Kidney tubule cell (primary cell): ENCODE measurements at regions not wholly inside any gene's neighbourhood (a gene's known extent, or its start where the extent isn't known, plus 50 kb on each side); places are given as distances from the start of the nearest gene placed in this dataset.
"Not testable (repeated sequence)": the region's sequence is repeated elsewhere in the genome, so short reads cannot be mapped to it uniquely, and the experiment has no call there.

Experiments
- DNase-seq: peaks from one replicate; pipeline ENCODE4 v3.0.0-alpha.2; 2018; ENCODE audit warnings: low spot score

- DNase-seq = no peak
Observed at GRCh38 chr4:147102596-147102995, 156.9 kb upstream of the TTC29 start.

GRCh38 chr4:147103403-147103946 lies 157.8 kb upstream of the TTC29 start:
- peak; percentile 96 for DNase-seq

GRCh38 chr4:147104768-147105167 lies 159.1 kb upstream of the TTC29 start:
- DNase-seq = peak; percentile 20

GRCh38 chr4:147108409-147108808 lies 162.7 kb upstream of the TTC29 start:
- DNase-seq = peak; percentile 35

- DNase-seq = no peak
Observed at GRCh38 chr4:147109800-147110199, 164.1 kb upstream of the TTC29 start.

- DNase-seq = no peak
Observed at GRCh38 chr4:147110473-147111367, 165.1 kb upstream of the TTC29 start.

- not testable (repeated sequence) for DNase-seq
Observed at GRCh38 chr4:147112196-147112595, 166.5 kb upstream of the TTC29 start.

GRCh38 chr4:147117431-147117830 lies 171.8 kb upstream of the TTC29 start:
- no peak for DNase-seq

- DNase-seq = no peak
Observed at GRCh38 chr4:147118528-147118927, 172.9 kb upstream of the TTC29 start.

- DNase-seq = no peak
Observed at GRCh38 chr4:147122685-147123084, 177.0 kb upstream of the TTC29 start.

GRCh38 chr4:147123146-147123545 lies 177.5 kb upstream of the TTC29 start:
- DNase-seq = no peak

GRCh38 chr4:147128787-147129186 lies 183.1 kb upstream of the TTC29 start:
- no peak for DNase-seq

GRCh38 chr4:147129687-147130086 lies 184.0 kb upstream of the TTC29 start:
- DNase-seq = no peak

- DNase-seq = no peak
Observed at GRCh38 chr4:147134536-147135210, 189.0 kb upstream of the TTC29 start.

- DNase-seq = no peak
Observed at GRCh38 chr4:147136310-147136709, 190.6 kb upstream of the TTC29 start.

GRCh38 chr4:147136751-147137150 lies 191.1 kb upstream of the TTC29 start:
- no peak for DNase-seq

GRCh38 chr4:147137280-147137679 lies 191.6 kb upstream of the TTC29 start:
- DNase-seq = no peak

- no peak for DNase-seq
Observed at GRCh38 chr4:147138171-147138570, 192.5 kb upstream of the TTC29 start.

- no peak for DNase-seq
Observed at GRCh38 chr4:147139455-147140198, 194.0 kb upstream of the TTC29 start.

GRCh38 chr4:147151763-147152162 lies 206.1 kb upstream of the TTC29 start:
- no peak for DNase-seq

GRCh38 chr4:147157860-147158701 lies 212.4 kb upstream of the TTC29 start:
- DNase-seq = peak; percentile 3
